Gastrocnemius medialis (tissue), 4 donors: ENCODE measurements at regions not wholly inside any gene's neighbourhood (a gene's known extent, or its start where the extent isn't known, plus 50 kb on each side); places are given as distances from the start of the nearest gene placed in this dataset.

Experiments
- ATAC-seq, 2 donors: fragments of 150-250 bp; one replicate each; pipeline ENCODE4 v1.9.1; 2016
- DNase-seq, 2 donors: peaks; one replicate each; pipeline ENCODE4 v3.0.0-alpha.2; 2019
- H3K27ac ChIP-seq, 4 donors: fragments of 200-600 bp; sonication (generic); 1 replicate in 1 of 4; 2 replicates in 3 of 4; pipeline ENCODE4 v1.5.1; 2016 to 2018; ENCODE audit warnings: mild to moderate bottlenecking in 2 of 4, moderate library complexity in 1 of 4
- H3K27me3 ChIP-seq, 3 donors: fragments of 200-600 bp; sonication (generic) in 2 of 3; 1 replicate in 1 of 3; 2 replicates in 2 of 3; pipeline versions ENCODE4 v1.5.1 to v1.6.0; 2016 to 2019; ENCODE audit warnings: mild to moderate bottlenecking in 1 of 3, moderate library complexity in 1 of 3
- H3K36me3 ChIP-seq, 2 donors: fragments of 200-600 bp; sonication (generic) in 1 of 2; one replicate each; pipeline ENCODE4 v1.5.1; 2017 to 2018
- H3K4me1 ChIP-seq, 2 donors: fragments of 200-600 bp; sonication (generic) in 1 of 2; one replicate each; pipeline ENCODE4 v1.5.1; 2016 to 2017; ENCODE audit warnings: mild to moderate bottlenecking in 2 of 2
- H3K4me3 ChIP-seq, 4 donors: fragments of 200-600 bp; sonication (generic) in 3 of 4; 1 replicate in 1 of 4; 2 replicates in 3 of 4; pipeline ENCODE4 v1.5.1; 2016 to 2019; ENCODE audit warnings: mild to moderate bottlenecking in 2 of 4
- H3K9me3 ChIP-seq, 3 donors: fragments of 200-600 bp; sonication (generic) in 2 of 3; 1 replicate in 1 of 3; 2 replicates in 2 of 3; pipeline ENCODE4 v1.5.1; 2016 to 2019
- POLR2A ChIP-seq, 2 donors: fragments of 450-650 bp; IDR thresholded peaks; one replicate each; pipeline ENCODE4 v1.6.1; 2017; ENCODE audit warnings: antibody characterized with exemption in 2 of 2, mild to moderate bottlenecking in 2 of 2, moderate library complexity in 2 of 2
- in situ Hi-C, 4 donors: fragments of 200-750 bp; cut with MboI; loops; one replicate each; pipeline versions ENCODE4 v1.15.0 to v1.8.0; 2017; ENCODE audit warnings: low sequenced_read_pairs in 4 of 4
- intact Hi-C: fragments of 100-400 bp; cut with DNase I; formaldehyde crosslinking; loops from one replicate; pipeline ENCODE4 v1.15.1; 2023; ENCODE audit warnings: low total_unique reads
- TF ChIP-seq, protein P1 (sequence below), 5 experiments: fragments of 450-650 bp in 3 of 5; fragments of 200-600 bp in 2 of 5; sonication (generic) in 2 of 5; IDR thresholded peaks in 4 of 5; conservative IDR thresholded peaks in 1 of 5; 1 replicate in 4 of 5; 2 replicates in 1 of 5; pipeline ENCODE4 v1.5.1; 2016 to 2019; ENCODE audit warnings: antibody characterized with exemption in 5 of 5, mild to moderate bottlenecking in 3 of 5, moderate library complexity in 3 of 5

GRCh38 chr21:18157406-18157805 is 87.2 kb upstream of the CHODL start:
- Histone ChIP-seq H3K4me3 (no peak overlapping the region), H3K9me3 (no peaks in the 10 kb centered on the region), H3K27me3 (no peaks in the 10 kb centered on the region), H3K4me1 (no peaks in the 10 kb centered on the region), H3K27ac (no peak overlapping the region), H3K36me3 (no peaks in the 10 kb centered on the region)
- DNase-seq (no peak), ATAC-seq (no peak)
- TF ChIP-seq, protein P1, sequence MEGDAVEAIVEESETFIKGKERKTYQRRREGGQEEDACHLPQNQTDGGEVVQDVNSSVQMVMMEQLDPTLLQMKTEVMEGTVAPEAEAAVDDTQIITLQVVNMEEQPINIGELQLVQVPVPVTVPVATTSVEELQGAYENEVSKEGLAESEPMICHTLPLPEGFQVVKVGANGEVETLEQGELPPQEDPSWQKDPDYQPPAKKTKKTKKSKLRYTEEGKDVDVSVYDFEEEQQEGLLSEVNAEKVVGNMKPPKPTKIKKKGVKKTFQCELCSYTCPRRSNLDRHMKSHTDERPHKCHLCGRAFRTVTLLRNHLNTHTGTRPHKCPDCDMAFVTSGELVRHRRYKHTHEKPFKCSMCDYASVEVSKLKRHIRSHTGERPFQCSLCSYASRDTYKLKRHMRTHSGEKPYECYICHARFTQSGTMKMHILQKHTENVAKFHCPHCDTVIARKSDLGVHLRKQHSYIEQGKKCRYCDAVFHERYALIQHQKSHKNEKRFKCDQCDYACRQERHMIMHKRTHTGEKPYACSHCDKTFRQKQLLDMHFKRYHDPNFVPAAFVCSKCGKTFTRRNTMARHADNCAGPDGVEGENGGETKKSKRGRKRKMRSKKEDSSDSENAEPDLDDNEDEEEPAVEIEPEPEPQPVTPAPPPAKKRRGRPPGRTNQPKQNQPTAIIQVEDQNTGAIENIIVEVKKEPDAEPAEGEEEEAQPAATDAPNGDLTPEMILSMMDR (IDR thresholded peaks at IDR 0.05 in 4 of 5, conservative IDR thresholded peaks at IDR 0.05 in 1 of 5) = no peak
- TF ChIP-seq POLR2A (IDR thresholded peaks at IDR 0.05) = no peak
- intact Hi-C loops (no loop called here), in situ Hi-C loops (no loop called here)

DNA sequence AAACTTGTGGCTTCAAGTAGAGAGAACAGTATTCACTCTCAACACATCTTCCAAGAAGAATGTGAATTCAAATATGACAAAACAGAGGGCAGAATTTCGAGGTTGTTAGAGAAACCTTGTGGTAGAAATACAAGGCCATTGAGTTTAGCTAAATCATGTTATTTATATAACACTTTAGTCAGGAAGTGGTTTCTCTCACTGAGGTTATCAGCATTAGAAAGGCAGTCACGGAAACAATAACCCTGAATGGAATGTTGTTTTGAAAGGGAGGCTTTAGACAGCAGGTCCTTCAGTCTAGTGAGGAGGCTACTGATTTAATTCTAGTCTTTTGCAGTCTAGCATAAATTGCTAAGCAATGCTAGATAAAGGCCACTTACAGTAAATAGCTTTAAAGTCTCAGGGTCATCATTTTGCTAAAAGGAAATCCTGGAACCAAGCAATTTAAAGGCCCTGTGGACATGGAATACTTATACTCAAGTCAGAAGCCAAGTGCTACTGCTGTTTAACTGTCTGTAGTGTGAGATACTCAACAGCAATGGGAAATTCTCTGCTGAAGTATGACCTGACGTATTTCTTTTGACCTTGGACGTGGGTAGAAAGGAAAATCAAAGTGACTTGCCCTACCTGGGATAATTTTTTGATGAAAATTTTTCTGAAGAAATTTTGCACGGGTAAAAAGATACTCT is 89.0 kb upstream of the CHODL start:
- in situ Hi-C loops = no loop called here
- intact Hi-C loops = no loop called here
- no peaks in the 10 kb centered on the region for H3K27me3 ChIP-seq
- H3K27ac ChIP-seq = no peak overlapping the region
- DNase-seq (no peak), ATAC-seq (no peak)
- TF ChIP-seq, protein P1 (IDR thresholded peaks at IDR 0.05 in 4 of 5, conservative IDR thresholded peaks at IDR 0.05 in 1 of 5) = no peak
- no peak for TF ChIP-seq POLR2A (IDR thresholded peaks at IDR 0.05)
- H3K4me1 ChIP-seq = no peaks in the 10 kb centered on the region
- no peak overlapping the region for H3K4me3 ChIP-seq
- H3K36me3 ChIP-seq = no peaks in the 10 kb centered on the region
- H3K9me3 ChIP-seq = no peaks in the 10 kb centered on the region

DNA sequence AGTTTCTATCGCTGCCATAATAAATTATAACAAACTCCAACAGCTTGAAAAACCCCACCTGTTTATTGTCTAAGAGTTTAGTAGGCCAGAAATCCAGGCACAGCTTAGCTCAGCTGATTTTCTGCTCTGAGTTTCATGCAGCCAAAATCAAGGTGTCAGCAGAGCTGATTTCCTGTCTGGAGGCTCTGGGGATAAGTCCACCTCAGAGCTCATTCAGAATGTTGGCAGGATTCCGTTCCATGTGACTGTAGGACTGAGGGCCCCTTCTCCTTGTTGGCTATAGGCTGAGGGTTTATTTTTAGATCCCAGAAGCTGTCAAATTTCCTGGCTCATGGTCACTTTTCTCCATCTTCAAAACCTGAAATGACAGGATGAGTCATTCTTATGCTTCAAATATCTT is 91.6 kb upstream of the CHODL start:
- TF ChIP-seq POLR2A (IDR thresholded peaks at IDR 0.05) = no peak
- TF ChIP-seq, protein P1 (IDR thresholded peaks at IDR 0.05 in 4 of 5, conservative IDR thresholded peaks at IDR 0.05 in 1 of 5) = no peak
- Histone ChIP-seq H3K4me3 (no peak overlapping the region), H3K27ac (no peak overlapping the region), H3K27me3 (no peaks in the 10 kb centered on the region), H3K4me1 (no peaks in the 10 kb centered on the region), H3K9me3 (no peaks in the 10 kb centered on the region), H3K36me3 (no peaks in the 10 kb centered on the region)
- DNase-seq = no peak
- in situ Hi-C loops (no loop called here), intact Hi-C loops (no loop called here)
- no peak for ATAC-seq

DNA sequence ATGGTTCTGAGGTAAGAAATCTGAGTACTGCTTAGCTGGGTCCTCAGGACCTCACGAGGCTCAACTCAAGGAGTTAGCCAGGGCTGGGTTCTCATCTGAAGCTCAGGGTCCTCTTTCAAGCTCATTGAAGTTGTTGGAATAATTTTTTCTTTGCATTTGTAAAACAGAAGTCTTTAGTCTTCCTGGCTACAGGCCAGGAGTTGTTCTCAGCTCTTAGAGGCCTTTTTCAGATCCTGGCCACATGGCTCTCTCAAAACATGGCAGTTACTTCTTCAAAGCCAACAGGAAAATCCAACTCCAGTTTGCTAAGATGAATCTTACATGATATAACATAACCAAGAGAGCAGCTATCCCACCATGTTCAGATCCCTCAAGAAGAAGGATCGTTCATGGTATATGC is 92.3 kb upstream of the CHODL start:
- TF ChIP-seq POLR2A (IDR thresholded peaks at IDR 0.05) = no peak
- TF ChIP-seq, protein P1 (IDR thresholded peaks at IDR 0.05 in 4 of 5, conservative IDR thresholded peaks at IDR 0.05 in 1 of 5) = no peak
- Histone ChIP-seq H3K9me3 (no peaks in the 10 kb centered on the region), H3K27ac (no peak overlapping the region), H3K27me3 (no peaks in the 10 kb centered on the region), H3K4me1 (no peaks in the 10 kb centered on the region), H3K36me3 (no peaks in the 10 kb centered on the region), H3K4me3 (no peak overlapping the region)
- ATAC-seq (no peak), DNase-seq (no peak)
- intact Hi-C loops (no loop called here), in situ Hi-C loops (no loop called here)

- Histone ChIP-seq H3K27me3 (no peaks in the 10 kb centered on the region), H3K4me1 (no peaks in the 10 kb centered on the region), H3K36me3 (no peaks in the 10 kb centered on the region), H3K27ac (no peak overlapping the region), H3K4me3 (no peak overlapping the region), H3K9me3 (no peaks in the 10 kb centered on the region)
- intact Hi-C loops = no loop called here
- in situ Hi-C loops = no loop called here
- DNase-seq (no peak), ATAC-seq (no peak)
- TF ChIP-seq, protein P1 (IDR thresholded peaks at IDR 0.05 in 4 of 5, conservative IDR thresholded peaks at IDR 0.05 in 1 of 5) = no peak
- TF ChIP-seq POLR2A (IDR thresholded peaks at IDR 0.05) = no peak
These were observed 93.6 kb upstream of the CHODL start for GRCh38 chr21:18151046-18151445.
